ENCODE measurements at regions not wholly inside any gene's neighbourhood (a gene's known extent, or its start where the extent isn't known, plus 50 kb on each side); places are given as distances from the start of the nearest gene placed in this dataset.

GRCh38 chr12:131239384-131240094 is 285.8 kb downstream of the ADGRD1 start:
- H3K4ac ChIP-seq (ENCODE audit: low read depth, low read length): no peak overlapping the region
- H3K56ac ChIP-seq (ENCODE audit: extremely low read depth, insufficient read depth, low read length): no peak overlapping the region
- no peaks in the 10 kb centered on the region for H3K4me1 ChIP-seq (ENCODE audit: control insufficient read depth, insufficient read depth, low read length)
- H4K20me1 ChIP-seq (ENCODE audit: insufficient read depth, low read length): no peaks in the 10 kb centered on the region
- H3K27ac ChIP-seq (ENCODE audit: insufficient read depth, low read length): no peak overlapping the region
- no peak overlapping the region for H4K5ac ChIP-seq (ENCODE audit: low read depth, low read length)
- TF ChIP-seq RCOR1 (IDR thresholded peaks at IDR 0.05; ENCODE audit: insufficient replicate concordance, low read length) (no peak), CTCF (conservative IDR thresholded peaks at IDR 0.05; ENCODE audit: low read depth, low read length) (no peak), MXI1 (IDR thresholded peaks at IDR 0.05; ENCODE audit: borderline replicate concordance, low read depth, low read length) (no peak), RFX5 (IDR thresholded peaks at IDR 0.05; ENCODE audit: low read depth, low read length) (no peak)
- no peak overlapping the region for H2BK20ac ChIP-seq (ENCODE audit: low read depth, low read length)
- no peak overlapping the region for H3K4me3 ChIP-seq (ENCODE audit: insufficient read depth, low read depth, low read length)
- no peak overlapping the region for H2BK15ac ChIP-seq (ENCODE audit: low read depth, low read length)
- no CpG with 5 or more reads among the region's 7 CpGs for WGBS, 2 experiments (ENCODE audit: extremely low coverage in 2 of 2, insufficient read length in 1 of 2)
- in situ Hi-C loops (cut with MboI; ENCODE audit: low sequenced_read_pairs): no loop called here
- ChIA-PET POLR2A (ENCODE audit: unreplicated experiment) (no interaction called here), CTCF (no interaction called here)
- no peak overlapping the region for H3K4me2 ChIP-seq (ENCODE audit: low read depth, low read length)
- H2BK120ac ChIP-seq (ENCODE audit: low read depth, low read length): no peak overlapping the region
- intact Hi-C loops (cut with micrococcal nuclease): no loop called here
- H3K36me3 ChIP-seq (ENCODE audit: control insufficient read depth, insufficient read depth, low read length): no peaks in the 10 kb centered on the region
- DNase-seq: no peak
- H2AK5ac ChIP-seq (ENCODE audit: low read depth, low read length): no peak overlapping the region
- no peak for ATAC-seq (ENCODE audit: low read depth)
- no peak overlapping the region for H2AK9ac ChIP-seq (replicated peaks; ENCODE audit: low read depth, low read length, poor library complexity)
- peaks cover 17% of the 10 kb centered on the region for H3K9me3 ChIP-seq (ENCODE audit: control insufficient read depth, insufficient read depth, low read length)
- H4K8ac ChIP-seq (ENCODE audit: low read depth in 2 of 2, low read length in 2 of 2): no peak overlapping the region
- no peak overlapping the region for H3K9ac ChIP-seq (ENCODE audit: low read depth, low read length)
- no peak overlapping the region for H3K18ac ChIP-seq (ENCODE audit: low read depth, low read length)
- H3K23ac ChIP-seq (ENCODE audit: low read depth, low read length): no peak overlapping the region
- H3K79me1 ChIP-seq (ENCODE audit: low read depth in 1 of 2, low read length in 2 of 2): no peaks in the 10 kb centered on the region
- no peak overlapping the region for H3K14ac ChIP-seq (replicated peaks; ENCODE audit: low read depth, low read length)
- no peak overlapping the region for H4K91ac ChIP-seq (ENCODE audit: insufficient read depth, low read depth, low read length)
- no TSS peak for BruUV-seq (replicated peaks)
- no peaks in the 10 kb centered on the region for H3K27me3 ChIP-seq (ENCODE audit: control insufficient read depth, insufficient read depth, low read length)
- dilution Hi-C loops (cut with HindIII; ENCODE audit: low sequenced_read_pairs, unreplicated experiment): no loop called here
- H2AFZ ChIP-seq (replicated peaks; ENCODE audit: low read length, poor library complexity): no peak overlapping the region
- no peak overlapping the region for H2BK5ac ChIP-seq (ENCODE audit: low read depth, low read length, poor library complexity, severe bottlenecking)
- H3K9me1 ChIP-seq (ENCODE audit: insufficient read depth, low read length): no peaks in the 10 kb centered on the region

Measured in IMR-90 (cell line).